NT2/D1 (cell line): ENCODE measurements at regions not wholly inside any gene's neighbourhood (a gene's known extent, or its start where the extent isn't known, plus 50 kb on each side); places are given as distances from the start of the nearest gene placed in this dataset.

ENCODE experiments used
- SUZ12 ChIP-seq: IDR thresholded peaks from 2 replicates; pipeline ENCODE4 v1.6.1; 2011; ENCODE audit not compliant: insufficient read length, insufficient read depth; ENCODE audit errors: extremely low read depth
- YY1 ChIP-seq: IDR thresholded peaks from 2 replicates; pipeline ENCODE4 v1.6.1; 2011; ENCODE audit not compliant: insufficient read length, insufficient read depth

GRCh38 chr14:65959563-65960024 lies 526.6 kb upstream of the CCDC196 start:
- TF ChIP-seq YY1 (no peak), SUZ12 (no peak)
